Ishikawa (cell line): ENCODE measurements at regions not wholly inside any gene's neighbourhood (a gene's known extent, or its start where the extent isn't known, plus 50 kb on each side); places are given as distances from the start of the nearest gene placed in this dataset.

ENCODE experiments used
- EP300 ChIP-seq: IDR thresholded peaks from 2 replicates; pipeline ENCODE4 v1.6.1; 2012; ENCODE audit warnings: borderline replicate concordance
- MAX ChIP-seq: IDR thresholded peaks from 2 replicates; pipeline ENCODE4 v1.6.1; 2012
- REST ChIP-seq: IDR thresholded peaks from 2 replicates; pipeline ENCODE4 v1.6.1; 2012; ENCODE audit warnings: low read depth, mild to moderate bottlenecking

- no peak for TF ChIP-seq REST
- no peak for TF ChIP-seq MAX
- no peak for TF ChIP-seq EP300
These were observed 317.5 kb upstream of the SEMA3A start for GRCh38 chr7:84512055-84512454.
